ENCODE measurements at regions not wholly inside any gene's neighbourhood (a gene's known extent, or its start where the extent isn't known, plus 50 kb on each side); places are given as distances from the start of the nearest gene placed in this dataset.

- TF ChIP-seq POLR2A (IDR thresholded peaks at IDR 0.05; ENCODE audit: low read depth, low read length) (no peak), TAF1 (IDR thresholded peaks at IDR 0.05; ENCODE audit: borderline replicate concordance, low read depth, low read length) (no peak)
These were observed 1152.0 kb downstream of the EPHA7 start for GRCh38 chr6:92267335-92267734.
